ENCODE measurements at regions not wholly inside any gene's neighbourhood (a gene's known extent, or its start where the extent isn't known, plus 50 kb on each side); places are given as distances from the start of the nearest gene placed in this dataset.
"Not testable (repeated sequence)": the region's sequence is repeated elsewhere in the genome, so short reads cannot be mapped to it uniquely, and the experiment has no call there.

GRCh38 chr17:445839-446238, 93.2 kb upstream of the RPH3AL start, which contains the start of gene RFLNB:
Gene RFLNB (minus strand): TSS chr17:445939.
- H3K36me3 Mint-ChIP-seq: not testable (repeated sequence)

GRCh38 chr17:444879-445454, 92.4 kb upstream of the RPH3AL start:
- Mint-ChIP-seq H3K9me3 (no peaks in the 10 kb centered on the region), H3K27ac (peak overlapping the region in 1 of 6 donors; percentile 26), H3K27me3 (peaks cover 0 to 31% (median 13%) of the 10 kb centered on the region in 3 donors), H3K36me3 (no peaks in the 10 kb centered on the region), H3K4me3 (peak overlapping the region in 1 of 8 donors; percentile 42), H3K4me1 (no peaks in the 10 kb centered on the region)
- DNase-seq (no peak), ATAC-seq (ENCODE audit: low read depth in 2 of 2) (no peak)

More at GRCh38 chr17:445839-446238, 93.2 kb upstream of the RPH3AL start, which contains the start of gene RFLNB:
- ATAC-seq (ENCODE audit: low read depth in 2 of 2); H3K4me1 Mint-ChIP-seq; H3K9me3 Mint-ChIP-seq; DNase-seq: not testable (repeated sequence)
- peaks cover 0 to 25% (median 13%) of the 10 kb centered on the region in 3 donors for H3K27me3 Mint-ChIP-seq
- H3K27ac Mint-ChIP-seq: peak within 1 kb of the TSS in 1 of 6 donors; percentile 26
- H3K4me3 Mint-ChIP-seq: peak within 1 kb of the TSS in 1 of 8 donors; percentile 42

- H3K4me3 Mint-ChIP-seq: no peak overlapping the region
- DNase-seq (no peak), ATAC-seq (ENCODE audit: low read depth in 2 of 2) (no peak)
- no peak overlapping the region for H3K27ac Mint-ChIP-seq
- no peaks in the 10 kb centered on the region for H3K9me3 Mint-ChIP-seq
- H3K27me3 Mint-ChIP-seq: peaks cover 0 to 40% (median 18%) of the 10 kb centered on the region in 3 donors
- no peaks in the 10 kb centered on the region for H3K36me3 Mint-ChIP-seq
- no peaks in the 10 kb centered on the region for H3K4me1 Mint-ChIP-seq
Observed at GRCh38 chr17:443109-443508, 90.5 kb upstream of the RPH3AL start.

DNA sequence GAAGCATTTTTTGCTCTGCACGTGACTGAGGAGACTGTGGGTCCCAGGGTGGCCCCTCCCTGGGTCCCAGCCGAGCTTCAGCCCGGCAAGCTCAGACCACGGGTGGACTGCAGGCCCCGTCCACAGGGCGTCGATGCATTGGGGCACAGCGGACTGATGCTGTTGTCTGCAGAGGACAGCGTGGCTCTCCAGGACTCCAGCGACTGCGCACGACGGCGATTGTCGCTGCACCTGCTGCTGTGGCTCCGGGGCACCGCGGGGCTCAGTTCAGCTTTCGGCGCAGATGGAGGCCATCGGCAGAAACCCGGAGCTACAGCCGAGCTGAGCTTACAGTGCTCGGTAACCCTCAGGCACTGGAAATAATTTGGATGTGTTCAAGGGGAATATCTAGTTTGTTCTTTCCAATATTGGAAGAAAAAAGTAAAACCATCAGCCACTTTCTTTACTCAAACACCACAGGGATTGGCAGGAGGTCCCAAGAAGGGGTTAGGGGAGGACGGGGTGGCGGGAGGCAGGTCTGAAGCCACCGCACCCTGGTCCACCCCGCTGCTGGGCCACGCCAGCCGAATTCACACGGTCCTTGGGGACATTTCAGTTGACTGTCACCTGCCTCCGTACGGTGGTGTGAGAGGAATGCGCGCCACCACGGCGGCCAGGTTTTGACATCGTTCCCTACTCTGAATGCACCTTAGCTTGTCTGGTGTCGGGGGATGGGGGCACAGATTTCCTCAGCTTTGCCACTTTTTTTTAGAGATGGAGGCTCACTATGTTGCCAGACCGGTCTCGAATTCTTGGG, 88.7 kb upstream of the RPH3AL start:
- H3K27ac Mint-ChIP-seq: no peak overlapping the region
- peaks cover 0 to 36% (median 13%) of the 10 kb centered on the region in 3 donors for H3K27me3 Mint-ChIP-seq
- DNase-seq: no peak
- no peak for ATAC-seq (ENCODE audit: low read depth in 2 of 2)
- H3K4me3 Mint-ChIP-seq: no peak overlapping the region
- peaks cover 0 to 15% (median 2%) of the 10 kb centered on the region in 7 donors for H3K9me3 Mint-ChIP-seq
- H3K4me1 Mint-ChIP-seq: no peaks in the 10 kb centered on the region
- H3K36me3 Mint-ChIP-seq: no peaks in the 10 kb centered on the region

GRCh38 chr17:438191-438590, 85.6 kb upstream of the RPH3AL start:
- Mint-ChIP-seq H3K9me3 (peaks cover 0 to 28% (median 7%) of the 10 kb centered on the region in 7 donors), H3K27ac (no peak overlapping the region), H3K36me3 (peaks cover 10 to 11% of the 10 kb centered on the region in 2 donors), H3K4me1 (no peaks in the 10 kb centered on the region), H3K4me3 (no peak overlapping the region), H3K27me3 (peaks cover 10 to 50% (median 23%) of the 10 kb centered on the region in 3 donors)
- DNase-seq (no peak), ATAC-seq (ENCODE audit: low read depth in 2 of 2) (no peak)

DNA sequence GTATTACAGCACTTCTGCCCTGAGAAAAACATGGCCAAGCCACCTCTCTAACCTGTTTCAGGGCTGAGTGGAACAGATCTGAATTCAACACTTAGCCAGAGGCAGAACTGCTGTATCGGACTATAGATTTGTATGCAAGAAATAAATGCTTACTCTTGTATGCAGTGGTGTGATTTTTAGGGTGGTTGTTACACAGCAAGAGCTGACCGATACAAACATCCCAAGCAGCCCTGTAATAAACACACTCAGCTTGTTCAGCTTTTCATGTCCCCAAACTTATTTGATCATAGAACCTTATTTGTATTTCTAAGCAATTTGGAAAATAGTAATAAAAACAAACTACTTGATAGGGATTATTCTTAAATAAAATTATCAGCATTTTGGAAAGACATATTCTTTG, 84.9 kb upstream of the RPH3AL start:
- Mint-ChIP-seq H3K4me3 (no peak overlapping the region), H3K27ac (no peak overlapping the region), H3K9me3 (peaks cover 0 to 34% (median 9%) of the 10 kb centered on the region in 7 donors), H3K36me3 (peaks cover 10 to 11% of the 10 kb centered on the region in 2 donors), H3K27me3 (peaks cover 10 to 45% (median 23%) of the 10 kb centered on the region in 3 donors), H3K4me1 (no peaks in the 10 kb centered on the region)
- DNase-seq: no peak
- ATAC-seq (ENCODE audit: low read depth in 2 of 2): no peak

- no peaks in the 10 kb centered on the region for H3K4me1 Mint-ChIP-seq
- peaks cover 0 to 34% (median 9%) of the 10 kb centered on the region in 7 donors for H3K9me3 Mint-ChIP-seq
- no peak overlapping the region for H3K27ac Mint-ChIP-seq
- peaks cover 10 to 11% of the 10 kb centered on the region in 2 donors for H3K36me3 Mint-ChIP-seq
- DNase-seq (no peak), ATAC-seq (ENCODE audit: low read depth in 2 of 2) (no peak)
- H3K4me3 Mint-ChIP-seq: no peak overlapping the region
- H3K27me3 Mint-ChIP-seq: peaks cover 10 to 45% (median 24%) of the 10 kb centered on the region in 3 donors
Observed at GRCh38 chr17:436571-436970, 84.0 kb upstream of the RPH3AL start.

DNA sequence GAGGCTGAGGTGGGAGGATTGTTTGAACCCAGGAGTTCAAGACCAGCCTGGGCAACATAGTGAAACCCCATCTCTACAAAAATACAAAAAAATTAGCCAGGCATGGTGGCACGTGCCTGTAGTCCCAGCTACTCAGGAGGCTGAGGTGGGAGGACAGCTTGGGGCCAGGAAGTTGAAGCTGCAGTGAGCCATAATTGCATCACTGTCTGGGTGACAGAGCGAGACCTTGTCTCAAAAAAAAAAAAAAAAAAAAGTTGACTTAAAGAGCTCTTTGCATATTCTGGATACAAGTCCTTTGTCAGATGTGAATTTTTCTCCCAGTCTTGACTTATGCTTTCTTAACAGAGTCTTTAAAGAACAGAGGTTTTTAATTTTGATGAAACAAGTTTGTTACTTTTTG, 79.9 kb upstream of the RPH3AL start:
- Mint-ChIP-seq H3K36me3 (peaks cover 10 to 11% of the 10 kb centered on the region in 2 donors), H3K27me3 (peaks cover 10 to 26% (median 23%) of the 10 kb centered on the region in 3 donors), H3K27ac (peak overlapping the region in 1 of 6 donors; percentile 58), H3K9me3 (peaks cover 0 to 44% (median 12%) of the 10 kb centered on the region in 7 donors)
- H3K4me1 Mint-ChIP-seq; H3K4me3 Mint-ChIP-seq; ATAC-seq (ENCODE audit: low read depth in 2 of 2); DNase-seq: not testable (repeated sequence)

DNA sequence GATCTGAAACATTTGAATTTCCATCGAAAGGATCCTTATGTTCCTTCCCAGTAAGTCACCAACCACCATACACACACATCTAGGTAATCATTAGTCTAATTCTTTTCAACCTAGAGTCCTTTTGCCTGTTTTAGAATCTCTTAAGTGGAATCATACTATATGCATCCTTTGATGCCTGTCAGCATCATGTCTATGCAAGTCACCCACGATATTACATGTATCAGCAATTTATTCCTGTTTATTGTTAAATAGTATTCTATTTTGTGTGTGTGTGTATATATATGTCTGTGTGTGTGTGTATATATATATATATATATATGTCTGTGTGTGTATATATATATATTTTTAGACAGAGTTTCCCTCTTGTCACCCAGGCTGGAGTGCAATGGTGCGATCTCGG, 78.9 kb upstream of the RPH3AL start:
- Mint-ChIP-seq H3K4me3 (no peak overlapping the region), H3K27ac (no peak overlapping the region), H3K9me3 (peaks cover 0 to 34% (median 12%) of the 10 kb centered on the region in 7 donors), H3K36me3 (peaks cover 10 to 11% of the 10 kb centered on the region in 2 donors), H3K27me3 (peaks cover 10 to 19% (median 17%) of the 10 kb centered on the region in 3 donors), H3K4me1 (no peaks in the 10 kb centered on the region)
- ATAC-seq (ENCODE audit: low read depth in 2 of 2) (no peak), DNase-seq (no peak)

- Mint-ChIP-seq H3K27ac (no peak overlapping the region), H3K9me3 (peaks cover 0 to 23% (median 6%) of the 10 kb centered on the region in 7 donors), H3K27me3 (peaks cover 5 to 13% (median 9%) of the 10 kb centered on the region in 3 donors), H3K4me1 (no peaks in the 10 kb centered on the region), H3K36me3 (peaks cover 0 to 4% of the 10 kb centered on the region in 2 donors), H3K4me3 (no peak overlapping the region)
- ATAC-seq (ENCODE audit: low read depth in 2 of 2) (no peak), DNase-seq (no peak)
Observed at GRCh38 chr17:429589-429988, 77.0 kb upstream of the RPH3AL start.

DNA sequence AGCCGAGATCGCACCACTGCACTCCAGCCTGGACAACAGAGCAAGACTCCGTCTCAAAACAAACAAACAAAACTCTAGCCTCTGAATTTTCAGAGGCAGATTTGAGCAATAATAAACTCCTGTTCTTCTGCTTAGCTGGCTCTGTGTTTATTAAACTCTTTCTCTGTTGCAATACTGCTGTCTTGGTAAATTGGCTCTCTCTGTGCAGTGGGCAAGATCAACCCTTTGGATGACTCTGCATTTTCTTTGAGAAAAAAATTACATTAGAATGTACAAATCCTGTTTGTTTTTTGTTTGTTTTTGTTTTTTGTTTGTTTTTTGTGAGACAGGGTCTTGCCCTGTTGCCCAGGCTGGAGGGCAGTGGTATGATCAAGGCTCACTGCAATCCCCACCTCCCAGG, 75.8 kb upstream of the RPH3AL start:
- no peak for ATAC-seq (ENCODE audit: low read depth in 2 of 2)
- no peak overlapping the region for H3K27ac Mint-ChIP-seq

DNA sequence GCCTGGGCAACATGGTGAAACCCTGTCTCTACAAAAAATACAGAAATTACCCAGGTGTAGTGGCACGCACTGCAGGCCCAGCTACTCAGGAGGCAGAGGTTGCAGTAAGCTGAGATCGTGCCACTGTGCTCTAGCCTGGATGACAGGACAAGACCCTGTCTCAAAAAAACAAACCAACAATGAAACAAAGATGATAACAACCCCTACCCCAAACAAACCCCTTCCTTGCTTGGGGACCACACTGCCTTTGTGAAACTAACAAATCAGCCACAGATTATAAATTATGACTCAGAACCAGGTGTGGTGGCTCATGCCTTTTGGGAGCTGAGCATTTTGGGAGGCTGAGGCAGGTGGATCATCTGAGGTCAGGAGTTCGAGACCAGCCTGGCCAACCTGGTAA, 75.3 kb upstream of the RPH3AL start:
- H3K9me3 Mint-ChIP-seq: peaks cover 0 to 14% (median 5%) of the 10 kb centered on the region in 7 donors
- ATAC-seq (ENCODE audit: low read depth in 2 of 2): no peak
- H3K4me3 Mint-ChIP-seq: no peak overlapping the region
- no peaks in the 10 kb centered on the region for H3K36me3 Mint-ChIP-seq
- DNase-seq: no peak
- H3K27ac Mint-ChIP-seq: no peak overlapping the region
- H3K4me1 Mint-ChIP-seq: no peaks in the 10 kb centered on the region
- H3K27me3 Mint-ChIP-seq: peaks cover 6 to 17% (median 15%) of the 10 kb centered on the region in 3 donors

More for the DNA sequence above, 75.8 kb upstream of the RPH3AL start:
- Mint-ChIP-seq H3K27me3 (peaks cover 3 to 13% (median 11%) of the 10 kb centered on the region in 3 donors), H3K9me3 (peaks cover 0 to 19% (median 5%) of the 10 kb centered on the region in 7 donors), H3K4me1 (no peaks in the 10 kb centered on the region), H3K4me3 (no peak overlapping the region), H3K36me3 (peaks cover 0 to 1% of the 10 kb centered on the region in 2 donors)
- no peak for DNase-seq

DNA sequence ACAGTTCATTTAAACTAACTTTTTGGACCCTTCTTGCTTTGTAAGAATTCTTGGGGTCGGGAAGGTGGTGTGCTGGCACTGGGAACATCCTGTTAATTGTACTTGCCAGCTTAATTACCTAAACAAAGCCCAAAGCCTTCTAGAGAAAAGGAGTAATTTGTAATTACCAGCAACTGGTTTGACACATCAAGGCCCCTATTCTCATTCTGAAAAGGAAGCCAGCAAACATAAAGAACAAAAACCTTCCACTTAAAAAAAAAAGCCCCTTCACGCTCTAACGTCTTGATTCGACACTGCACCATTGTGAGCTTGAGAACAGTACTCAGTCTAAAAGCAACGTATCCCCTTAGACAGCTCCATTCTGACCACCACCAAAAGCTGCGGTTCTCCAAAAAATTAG, 74.7 kb upstream of the RPH3AL start:
- Mint-ChIP-seq H3K36me3 (no peaks in the 10 kb centered on the region), H3K27ac (no peak overlapping the region), H3K27me3 (peaks cover 6 to 22% (median 20%) of the 10 kb centered on the region in 3 donors), H3K4me3 (no peak overlapping the region), H3K4me1 (no peaks in the 10 kb centered on the region), H3K9me3 (peaks cover 0 to 11% (median 5%) of the 10 kb centered on the region in 7 donors)
- no peak for ATAC-seq (ENCODE audit: low read depth in 2 of 2)
- no peak for DNase-seq
